Cardiac fibroblast (primary cell): ENCODE measurements at regions not wholly inside any gene's neighbourhood (a gene's known extent, or its start where the extent isn't known, plus 50 kb on each side); places are given as distances from the start of the nearest gene placed in this dataset.

ENCODE experiments used
- DNase-seq, 2 donors: peaks; one replicate each; pipeline versions ENCODE4 v3.0.0 to v3.0.0-alpha.2; 2010; ENCODE audit warnings: low read depth in 2 of 2
- H3K4me3 ChIP-seq, 2 donors: replicated peaks in 1 of 2; 1 replicate in 1 of 2; 2 replicates in 1 of 2; pipeline ENCODE4 v1.5.1; 2011; ENCODE audit warnings: low read depth in 2 of 2, low read length in 2 of 2, mild to moderate bottlenecking in 2 of 2, moderate library complexity in 1 of 2
- CTCF ChIP-seq: IDR thresholded peaks from one replicate; pipeline ENCODE4 v1.5.1; 2011; ENCODE audit warnings: low read depth, mild to moderate bottlenecking, low read length, inconsistent platforms

GRCh38 chr10:37582237-37582636 is 275.2 kb downstream of the ZNF248 start:
- no peak for TF ChIP-seq CTCF
- H3K4me3 ChIP-seq: no peak overlapping the region
- no peak for DNase-seq

GRCh38 chr10:37576154-37576553 is 281.3 kb downstream of the ZNF248 start:
- TF ChIP-seq CTCF: no peak
- DNase-seq: no peak
- H3K4me3 ChIP-seq: no peak overlapping the region

- H3K4me3 ChIP-seq: no peak overlapping the region
- no peak for DNase-seq
- no peak for TF ChIP-seq CTCF
Observed at GRCh38 chr10:37572206-37572605, 285.2 kb downstream of the ZNF248 start.

- H3K4me3 ChIP-seq: no peak overlapping the region
- no peak for TF ChIP-seq CTCF
- DNase-seq: no peak
Observed at GRCh38 chr10:37566332-37566731, 291.1 kb downstream of the ZNF248 start.

GRCh38 chr10:37563715-37564108 is 293.7 kb downstream of the ZNF248 start:
- TF ChIP-seq CTCF: no peak
- no peak overlapping the region for H3K4me3 ChIP-seq
- no peak for DNase-seq

- TF ChIP-seq CTCF: no peak
- no peak for DNase-seq
- no peak overlapping the region for H3K4me3 ChIP-seq
Observed at GRCh38 chr10:37563107-37563714, 294.2 kb downstream of the ZNF248 start.

GRCh38 chr10:37552881-37553280 is 304.5 kb downstream of the ZNF248 start:
- no peak overlapping the region for H3K4me3 ChIP-seq
- TF ChIP-seq CTCF: no peak
- DNase-seq: no peak
